Stomach (tissue), 8 donors: ENCODE measurements at regions not wholly inside any gene's neighbourhood (a gene's known extent, or its start where the extent isn't known, plus 50 kb on each side); places are given as distances from the start of the nearest gene placed in this dataset.

Experiments
- DNase-seq, 2 donors: peaks; one replicate each; pipeline versions ENCODE4 v3.0.0 to v3.0.0-alpha.2; 2013 to 2019
- H3K27ac ChIP-seq, 5 donors: fragments of 200-600 bp in 4 of 5; sonication (generic) in 4 of 5; one replicate each; pipeline ENCODE4 v1.5.1; 2013 to 2019; ENCODE audit warnings: mild to moderate bottlenecking in 1 of 5, moderate library complexity in 1 of 5
- H3K27me3 ChIP-seq, 3 donors: fragments of 200-600 bp; sonication (generic); one replicate each; pipeline ENCODE4 v1.5.1; 2017 to 2019; ENCODE audit warnings: mixed run types in 1 of 3
- H3K36me3 ChIP-seq, 4 donors: fragments of 200-600 bp; sonication (generic); 1 replicate in 3 of 4; 2 replicates in 1 of 4; pipeline ENCODE4 v1.5.1; 2016 to 2019
- H3K4me1 ChIP-seq, 4 donors: fragments of 200-600 bp; sonication (generic); one replicate each; pipeline ENCODE4 v1.5.1; 2016 to 2019
- H3K4me3 ChIP-seq, 4 donors: fragments of 200-600 bp; sonication (generic) in 3 of 4; one replicate each; pipeline ENCODE4 v1.5.1; 2016 to 2019; ENCODE audit warnings: mild to moderate bottlenecking in 1 of 4
- H3K9me3 ChIP-seq, 4 donors: fragments of 200-600 bp; sonication (generic); one replicate each; pipeline ENCODE4 v1.5.1; 2016 to 2019
- EP300 ChIP-seq: sonication (generic); formaldehyde crosslinking; IDR thresholded peaks from one replicate; pipeline ENCODE4 v1.6.1; 2017; ENCODE audit warnings: antibody characterized with exemption
- POLR2A ChIP-seq, 4 donors: fragments of 450-650 bp; IDR thresholded peaks; one replicate each; pipeline ENCODE4 v1.6.1; 2016; ENCODE audit warnings: antibody characterized with exemption in 4 of 4, control low read depth in 2 of 4, mild to moderate bottlenecking in 1 of 4, moderate library complexity in 1 of 4
- POLR2AphosphoS5 ChIP-seq, 3 donors: sonication (generic); formaldehyde crosslinking; IDR thresholded peaks; one replicate each; pipeline ENCODE4 v1.6.1; 2016; ENCODE audit warnings: antibody characterized with exemption in 3 of 3
- WGBS, 5 donors: extraction: QIAGEN DNeasy Blood & Tissue Kit in 3 of 5; methylation state at CpG; one replicate each; pipeline versions ENCODE4 v1.1.5 to v1.1.7; 2013 to 2018; 5-methylcytosine and 5-hydroxymethylcytosine counted together
- intact Hi-C: fragments of 100-400 bp; cut with DNase I; formaldehyde crosslinking; loops from one replicate; pipeline ENCODE4 v1.15.1; 2023; ENCODE audit warnings: low total_unique reads
- TF ChIP-seq, protein P1 (sequence below), 7 experiments: fragments of 450-650 bp in 4 of 7; fragments of 200-600 bp in 3 of 7; sonication (generic) in 3 of 7; IDR thresholded peaks; one replicate each; pipeline ENCODE4 v1.5.1; 2016 to 2019; ENCODE audit warnings: antibody characterized with exemption in 7 of 7, control low read depth in 2 of 7, mild to moderate bottlenecking in 1 of 7
- donor health status: healthy with polysubstance abuse.
- donor health status: Bipolar disorder and iron deficiency.
- donor health status: healthy.

DNA sequence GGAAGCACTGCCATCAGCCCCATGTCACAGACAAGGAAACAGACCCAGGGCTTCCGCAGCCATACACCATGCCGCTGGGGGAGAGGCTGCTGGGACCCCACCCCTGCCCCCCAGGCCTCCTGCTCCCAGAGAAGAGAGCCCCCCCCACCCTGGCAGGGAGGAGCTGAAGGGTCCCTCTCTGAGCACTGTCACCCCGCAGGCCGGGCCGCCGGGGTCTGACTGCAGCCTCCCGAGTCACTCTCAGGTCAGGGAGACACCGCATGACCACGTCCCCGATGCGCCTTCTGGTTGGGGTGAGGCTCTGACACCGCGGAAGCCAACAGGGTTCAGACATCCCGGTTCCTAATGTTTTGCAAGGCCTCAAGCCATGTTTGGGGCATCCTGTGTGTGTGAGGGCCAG lies 102.3 kb downstream of the SIK1 start:
- intact Hi-C loops: no loop called here
- Histone ChIP-seq H3K27ac (no peak overlapping the region), H3K4me3 (no peak overlapping the region)

DNA sequence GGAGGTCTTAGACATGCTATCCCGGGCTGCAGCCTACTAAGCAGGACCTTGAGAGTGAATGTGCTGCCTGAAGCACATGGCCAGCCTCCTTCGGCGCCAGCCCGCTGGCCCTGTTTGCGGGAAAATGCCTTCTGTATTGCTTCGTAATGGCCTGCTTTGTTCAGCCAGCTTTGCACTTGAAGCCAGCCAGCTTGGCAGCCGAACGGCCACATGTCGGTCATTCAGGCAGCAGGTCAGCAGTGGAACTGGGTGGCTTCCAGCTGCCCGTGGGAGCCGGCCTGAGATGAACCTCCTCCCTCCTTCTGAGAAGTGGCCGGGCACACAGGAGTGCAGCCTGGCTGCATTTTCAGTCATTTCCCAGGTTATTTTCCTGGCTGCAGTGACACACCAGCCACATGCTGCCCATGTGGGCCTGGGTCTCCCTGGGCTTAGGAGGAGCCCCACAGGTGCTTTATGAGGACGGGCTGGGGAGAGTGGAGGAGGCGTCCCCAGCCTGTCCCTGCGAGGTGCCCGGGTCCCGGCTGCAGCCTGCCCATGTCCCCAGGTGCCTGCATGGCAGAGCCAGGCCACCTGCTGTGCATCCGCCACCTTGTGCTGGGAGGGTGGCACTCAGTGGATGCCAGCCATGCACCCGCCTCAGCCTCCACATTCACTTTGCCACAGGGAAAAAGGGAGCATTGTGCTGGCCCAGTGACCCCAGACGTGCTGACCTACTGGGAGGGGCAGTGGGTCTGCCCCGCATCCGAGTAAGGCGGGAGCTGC lies 103.5 kb downstream of the SIK1 start:
- Histone ChIP-seq H3K4me1 (peaks cover 0 to 17% (median 10%) of the 10 kb centered on the region in 4 donors), H3K9me3 (peaks cover 0 to under 1% (median 0%) of the 10 kb centered on the region in 4 donors), H3K36me3 (no peaks in the 10 kb centered on the region), H3K27me3 (no peaks in the 10 kb centered on the region), H3K27ac (peak overlapping the region; percentile 23 to 47 (median 34)), H3K4me3 (no peak overlapping the region)
- intact Hi-C loops: no loop called here
- DNase-seq: peak in 1 of 2 donors; percentile 93
- TF ChIP-seq, protein P1, sequence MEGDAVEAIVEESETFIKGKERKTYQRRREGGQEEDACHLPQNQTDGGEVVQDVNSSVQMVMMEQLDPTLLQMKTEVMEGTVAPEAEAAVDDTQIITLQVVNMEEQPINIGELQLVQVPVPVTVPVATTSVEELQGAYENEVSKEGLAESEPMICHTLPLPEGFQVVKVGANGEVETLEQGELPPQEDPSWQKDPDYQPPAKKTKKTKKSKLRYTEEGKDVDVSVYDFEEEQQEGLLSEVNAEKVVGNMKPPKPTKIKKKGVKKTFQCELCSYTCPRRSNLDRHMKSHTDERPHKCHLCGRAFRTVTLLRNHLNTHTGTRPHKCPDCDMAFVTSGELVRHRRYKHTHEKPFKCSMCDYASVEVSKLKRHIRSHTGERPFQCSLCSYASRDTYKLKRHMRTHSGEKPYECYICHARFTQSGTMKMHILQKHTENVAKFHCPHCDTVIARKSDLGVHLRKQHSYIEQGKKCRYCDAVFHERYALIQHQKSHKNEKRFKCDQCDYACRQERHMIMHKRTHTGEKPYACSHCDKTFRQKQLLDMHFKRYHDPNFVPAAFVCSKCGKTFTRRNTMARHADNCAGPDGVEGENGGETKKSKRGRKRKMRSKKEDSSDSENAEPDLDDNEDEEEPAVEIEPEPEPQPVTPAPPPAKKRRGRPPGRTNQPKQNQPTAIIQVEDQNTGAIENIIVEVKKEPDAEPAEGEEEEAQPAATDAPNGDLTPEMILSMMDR (IDR thresholded peaks at IDR 0.05): no peak
- TF ChIP-seq POLR2A (IDR thresholded peaks at IDR 0.05) (no peak), EP300 (no peak), POLR2AphosphoS5 (IDR thresholded peaks at IDR 0.05) (peak in 2 of 3 donors; percentile 25 to 48)
- WGBS, 5 donors: 41 to 62% (median 51%) methylated on average over 13 to 23 of the region's 23 CpGs

More for the DNA sequence above, 102.3 kb downstream of the SIK1 start:
- DNase-seq: no peak
- Histone ChIP-seq H3K36me3 (no peaks in the 10 kb centered on the region), H3K4me1 (peaks cover 0 to 17% (median 10%) of the 10 kb centered on the region in 4 donors), H3K27me3 (no peaks in the 10 kb centered on the region), H3K9me3 (no peaks in the 10 kb centered on the region)
- TF ChIP-seq POLR2AphosphoS5 (IDR thresholded peaks at IDR 0.05) (no peak), POLR2A (IDR thresholded peaks at IDR 0.05) (no peak), EP300 (no peak)
- TF ChIP-seq, protein P1 (IDR thresholded peaks at IDR 0.05): no peak
- WGBS, 5 donors: 93 to 97% (median 96%) methylated on average over 7 to 14 of the region's 14 CpGs

DNA sequence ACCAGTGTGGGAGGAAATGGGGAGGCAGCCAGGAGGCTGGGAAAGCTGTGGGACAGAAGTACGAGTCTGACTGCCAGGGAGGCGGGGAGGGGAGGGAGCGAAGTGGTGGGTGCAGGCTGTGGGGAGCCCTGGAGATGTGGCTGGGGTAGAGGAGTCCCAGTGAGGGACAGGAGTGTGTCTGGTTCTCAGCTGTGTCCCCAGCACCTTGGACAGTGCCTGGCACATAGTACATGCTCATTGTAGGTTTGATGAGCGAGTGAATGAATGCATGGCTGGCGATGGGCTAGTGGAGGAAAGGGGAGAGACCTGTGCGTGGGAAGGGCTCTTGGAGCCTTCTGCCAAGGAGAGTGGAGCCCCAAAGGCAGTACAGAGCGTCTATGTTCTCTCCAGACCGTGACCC lies 104.1 kb downstream of the SIK1 start:
- Histone ChIP-seq H3K4me3 (no peak overlapping the region), H3K27ac (peak overlapping the region; percentile 23 to 47 (median 34)), H3K27me3 (no peaks in the 10 kb centered on the region), H3K4me1 (peaks cover 0 to 17% (median 10%) of the 10 kb centered on the region in 4 donors), H3K36me3 (no peaks in the 10 kb centered on the region), H3K9me3 (peaks cover 0 to 7% (median 2%) of the 10 kb centered on the region in 4 donors)
- intact Hi-C loops: no loop called here
- 64 to 82% (median 76%) methylated on average over 7 to 8 of the region's 8 CpGs for WGBS, 5 donors
- TF ChIP-seq POLR2A (IDR thresholded peaks at IDR 0.05) (no peak), EP300 (no peak), POLR2AphosphoS5 (IDR thresholded peaks at IDR 0.05) (no peak)
- TF ChIP-seq, protein P1 (IDR thresholded peaks at IDR 0.05): no peak
- DNase-seq: no peak

DNA sequence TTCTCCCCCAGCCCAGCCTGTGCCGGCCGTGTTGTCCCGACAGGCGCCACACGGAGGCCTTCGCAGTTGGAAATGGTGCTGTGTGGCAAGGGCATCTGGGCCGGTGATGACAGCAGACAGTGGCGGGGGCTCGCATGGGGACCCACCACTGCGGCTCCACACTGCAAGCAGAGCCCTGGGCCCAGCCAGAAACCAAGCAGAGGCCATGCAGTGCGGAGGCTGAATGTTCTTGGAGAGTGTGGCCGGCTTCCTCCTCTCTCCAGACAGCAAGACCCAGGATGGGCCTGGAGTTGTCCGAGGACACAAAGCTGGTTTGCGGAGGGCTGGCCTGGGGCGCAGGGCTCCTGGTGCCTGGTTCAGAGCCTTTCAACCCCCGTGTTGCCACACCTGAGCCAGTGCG lies 104.6 kb downstream of the SIK1 start:
- no peak overlapping the region for H3K4me3 ChIP-seq
- no peaks in the 10 kb centered on the region for H3K27me3 ChIP-seq
- intact Hi-C loops: no loop called here
- no peaks in the 10 kb centered on the region for H3K36me3 ChIP-seq
- TF ChIP-seq POLR2AphosphoS5 (IDR thresholded peaks at IDR 0.05) (no peak), EP300 (no peak), POLR2A (IDR thresholded peaks at IDR 0.05) (no peak)
- TF ChIP-seq, protein P1 (IDR thresholded peaks at IDR 0.05): no peak
- no peak overlapping the region for H3K27ac ChIP-seq
- H3K4me1 ChIP-seq: peaks cover 0 to 17% (median 10%) of the 10 kb centered on the region in 4 donors
- peaks cover 0 to 12% (median 4%) of the 10 kb centered on the region in 4 donors for H3K9me3 ChIP-seq
- no peak for DNase-seq
- 93 to 98% (median 96%) methylated on average over 13 to 17 of the region's 17 CpGs for WGBS, 5 donors
